ENCODE measurements at regions not wholly inside any gene's neighbourhood (a gene's known extent, or its start where the extent isn't known, plus 50 kb on each side); places are given as distances from the start of the nearest gene placed in this dataset.

- no peak for DNase-seq
- Histone ChIP-seq H3K36me3 (no peaks in the 10 kb centered on the region), H3K4me1 (no peaks in the 10 kb centered on the region), H3K27me3 (no peaks in the 10 kb centered on the region), H3K4me3 (no peak overlapping the region), H3K9me3 (peaks cover 0 to 7% of the 10 kb centered on the region in 2 donors), H3K27ac (no peak overlapping the region)
- TF ChIP-seq, protein P1, sequence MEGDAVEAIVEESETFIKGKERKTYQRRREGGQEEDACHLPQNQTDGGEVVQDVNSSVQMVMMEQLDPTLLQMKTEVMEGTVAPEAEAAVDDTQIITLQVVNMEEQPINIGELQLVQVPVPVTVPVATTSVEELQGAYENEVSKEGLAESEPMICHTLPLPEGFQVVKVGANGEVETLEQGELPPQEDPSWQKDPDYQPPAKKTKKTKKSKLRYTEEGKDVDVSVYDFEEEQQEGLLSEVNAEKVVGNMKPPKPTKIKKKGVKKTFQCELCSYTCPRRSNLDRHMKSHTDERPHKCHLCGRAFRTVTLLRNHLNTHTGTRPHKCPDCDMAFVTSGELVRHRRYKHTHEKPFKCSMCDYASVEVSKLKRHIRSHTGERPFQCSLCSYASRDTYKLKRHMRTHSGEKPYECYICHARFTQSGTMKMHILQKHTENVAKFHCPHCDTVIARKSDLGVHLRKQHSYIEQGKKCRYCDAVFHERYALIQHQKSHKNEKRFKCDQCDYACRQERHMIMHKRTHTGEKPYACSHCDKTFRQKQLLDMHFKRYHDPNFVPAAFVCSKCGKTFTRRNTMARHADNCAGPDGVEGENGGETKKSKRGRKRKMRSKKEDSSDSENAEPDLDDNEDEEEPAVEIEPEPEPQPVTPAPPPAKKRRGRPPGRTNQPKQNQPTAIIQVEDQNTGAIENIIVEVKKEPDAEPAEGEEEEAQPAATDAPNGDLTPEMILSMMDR (IDR thresholded peaks at IDR 0.05): no peak
- ATAC-seq: no peak
- intact Hi-C loops (cut with DNase I): no loop called here
Observed at GRCh38 chr4:22287631-22288030, 228.2 kb downstream of the ADGRA3 start.

DNA sequence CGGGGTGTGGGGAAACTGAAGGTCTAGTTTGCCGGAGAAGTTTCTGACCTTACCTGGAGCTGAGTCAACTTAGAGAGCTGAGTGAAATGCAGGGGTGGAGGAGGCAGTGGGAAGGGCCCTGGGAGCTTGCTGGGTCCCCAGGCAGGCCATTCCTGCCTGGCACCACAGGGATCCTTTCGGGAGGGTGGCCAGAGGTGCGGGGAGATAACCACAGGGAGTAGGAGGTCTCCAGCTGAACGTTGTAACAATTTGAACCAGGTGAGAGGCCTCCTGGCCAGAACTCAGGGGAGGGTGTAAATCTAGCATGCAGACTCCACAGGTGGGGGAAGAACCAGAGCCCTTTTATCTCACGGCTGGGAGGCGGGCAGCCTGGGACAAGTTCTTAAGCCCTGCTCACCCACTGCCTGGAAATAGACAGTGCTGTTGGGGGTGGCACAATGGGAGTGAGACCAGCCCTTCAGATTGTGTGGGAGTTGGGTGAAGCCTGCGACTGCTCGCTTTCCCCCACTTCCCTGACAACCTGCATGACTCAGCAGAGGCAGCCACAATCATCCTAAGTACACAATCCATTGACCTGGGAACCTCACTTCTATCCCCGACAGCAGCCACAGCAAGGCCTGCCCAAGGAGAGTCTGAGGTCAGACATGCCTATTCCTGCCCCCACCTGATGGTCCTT, 247.4 kb downstream of the ADGRA3 start:
- ATAC-seq: no peak
- H3K4me3 ChIP-seq: no peak overlapping the region

GRCh38 chr4:22264261-22264660, 251.6 kb downstream of the ADGRA3 start:
- Histone ChIP-seq H3K36me3 (no peaks in the 10 kb centered on the region), H3K9me3 (peaks cover 0 to 15% of the 10 kb centered on the region in 2 donors), H3K27me3 (no peaks in the 10 kb centered on the region), H3K4me3 (no peak overlapping the region), H3K27ac (no peak overlapping the region), H3K4me1 (no peaks in the 10 kb centered on the region)
- intact Hi-C loops (cut with DNase I): no loop called here
- ATAC-seq: no peak
- TF ChIP-seq, protein P1 (IDR thresholded peaks at IDR 0.05): no peak
- no peak for DNase-seq

More for the DNA sequence above, 247.4 kb downstream of the ADGRA3 start:
- no peaks in the 10 kb centered on the region for H3K36me3 ChIP-seq
- intact Hi-C loops (cut with DNase I): no loop called here
- DNase-seq: no peak
- TF ChIP-seq, protein P1 (IDR thresholded peaks at IDR 0.05): no peak
- no peaks in the 10 kb centered on the region for H3K4me1 ChIP-seq
- H3K27ac ChIP-seq: no peak overlapping the region
- H3K9me3 ChIP-seq: peaks cover 0 to 7% of the 10 kb centered on the region in 2 donors
- H3K27me3 ChIP-seq: no peaks in the 10 kb centered on the region

DNA sequence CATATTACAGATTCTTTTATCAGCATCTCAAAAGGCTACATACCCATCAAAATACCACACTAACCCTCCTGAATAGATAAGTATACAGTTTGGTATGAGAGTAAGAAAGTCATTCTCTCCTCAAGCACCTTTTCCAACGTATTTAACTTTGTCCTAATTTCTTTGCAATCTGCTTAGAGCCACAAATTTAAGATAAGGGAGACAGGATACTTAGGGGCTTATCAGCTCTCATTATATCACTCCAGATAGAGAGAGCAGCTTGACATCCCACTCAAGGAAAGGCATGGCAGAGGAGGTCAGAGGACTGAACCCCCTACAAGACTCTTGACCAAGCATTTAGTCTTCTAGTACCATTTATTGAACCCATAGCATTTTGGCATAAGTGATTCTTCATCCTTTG, 262.4 kb downstream of the ADGRA3 start:
- no peak overlapping the region for H3K27ac ChIP-seq
- intact Hi-C loops (cut with DNase I): no loop called here
- no peaks in the 10 kb centered on the region for H3K27me3 ChIP-seq
- DNase-seq (no peak), ATAC-seq (no peak)
- no peaks in the 10 kb centered on the region for H3K4me1 ChIP-seq
- H3K9me3 ChIP-seq: no peaks in the 10 kb centered on the region
- H3K4me3 ChIP-seq: no peak overlapping the region
- no peaks in the 10 kb centered on the region for H3K36me3 ChIP-seq
- TF ChIP-seq, protein P1 (IDR thresholded peaks at IDR 0.05): no peak

DNA sequence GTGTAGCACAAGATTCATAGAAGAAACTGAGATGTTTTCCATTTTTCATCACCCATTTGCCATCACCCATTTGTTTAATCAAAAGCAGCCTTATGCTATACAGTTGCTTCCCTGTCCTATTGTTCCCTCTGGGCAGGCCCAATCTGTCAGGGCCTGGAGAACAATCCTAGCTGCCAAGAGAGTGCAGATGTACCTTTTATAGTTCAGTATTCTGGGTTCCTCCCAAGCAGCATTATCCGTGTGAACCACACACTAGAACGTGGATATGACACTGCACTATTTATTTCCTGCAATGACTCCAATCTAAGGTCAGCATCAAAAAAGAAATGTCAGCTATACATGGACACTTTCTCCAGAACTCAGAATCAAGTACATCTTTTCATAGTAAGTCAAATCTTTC, 269.0 kb downstream of the ADGRA3 start:
- no peak overlapping the region for H3K4me3 ChIP-seq

More for the DNA sequence above, 269.0 kb downstream of the ADGRA3 start:
- Histone ChIP-seq H3K27me3 (no peaks in the 10 kb centered on the region), H3K9me3 (no peaks in the 10 kb centered on the region), H3K4me1 (no peaks in the 10 kb centered on the region), H3K27ac (no peak overlapping the region), H3K36me3 (no peaks in the 10 kb centered on the region)
- TF ChIP-seq, protein P1 (IDR thresholded peaks at IDR 0.05): no peak
- ATAC-seq: no peak
- DNase-seq: no peak
- intact Hi-C loops (cut with DNase I): no loop called here
